T-helper 2 cell treated with Interferon-gamma antibody and Interleukin-4, amounts not matched to agents 5 μg/mL and 100 μg/mL, for 36 hours (primary cell): ENCODE measurements at regions not wholly inside any gene's neighbourhood (a gene's known extent, or its start where the extent isn't known, plus 50 kb on each side); places are given as distances from the start of the nearest gene placed in this dataset.

Experiments used
- DNase-seq: peaks from one replicate; pipeline ENCODE4 v3.0.0; 2021; ENCODE audit warnings: low spot score
- H3K27ac Mint-ChIP-seq: one replicate; pipeline ENCODE4 v1.8.0; 2021; ENCODE audit warnings: mild to moderate bottlenecking, mixed read lengths
- H3K27me3 Mint-ChIP-seq: one replicate; pipeline ENCODE4 v1.8.0; 2021; ENCODE audit warnings: low read depth, mixed read lengths
- H3K36me3 Mint-ChIP-seq: one replicate; pipeline ENCODE4 v1.8.0; 2021; ENCODE audit warnings: low read depth, mixed read lengths
- H3K4me1 Mint-ChIP-seq: one replicate; pipeline ENCODE4 v1.8.0; 2021; ENCODE audit warnings: low read depth, mixed read lengths
- H3K4me3 Mint-ChIP-seq: one replicate; pipeline ENCODE4 v1.8.0; 2022; ENCODE audit warnings: mild to moderate bottlenecking, moderate library complexity, mixed read lengths
- H3K9me3 Mint-ChIP-seq: one replicate; pipeline ENCODE4 v1.8.0; 2021; ENCODE audit warnings: mixed read lengths

DNA sequence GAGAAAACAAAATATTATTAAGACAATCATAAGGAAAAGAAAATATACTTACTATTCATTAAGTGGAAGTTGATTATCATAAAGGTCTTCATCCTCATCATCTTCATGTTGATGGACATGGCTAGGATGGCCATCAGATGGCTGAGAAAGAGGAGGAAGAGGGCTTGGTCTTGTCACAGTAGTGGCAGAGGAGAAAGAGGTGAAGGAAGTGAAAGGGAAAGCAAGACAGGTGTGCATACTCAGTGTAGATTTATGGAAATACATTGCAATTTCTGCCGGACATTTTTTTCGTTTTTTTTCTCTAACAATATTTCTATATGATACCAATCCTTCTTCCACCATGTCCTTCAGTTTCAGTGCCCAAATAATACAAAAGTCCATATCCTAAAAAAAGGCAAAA lies 1409.8 kb downstream of the PCDH7 start:
- no peaks in the 10 kb centered on the region for H3K4me1 Mint-ChIP-seq
- DNase-seq, result no peak

DNA sequence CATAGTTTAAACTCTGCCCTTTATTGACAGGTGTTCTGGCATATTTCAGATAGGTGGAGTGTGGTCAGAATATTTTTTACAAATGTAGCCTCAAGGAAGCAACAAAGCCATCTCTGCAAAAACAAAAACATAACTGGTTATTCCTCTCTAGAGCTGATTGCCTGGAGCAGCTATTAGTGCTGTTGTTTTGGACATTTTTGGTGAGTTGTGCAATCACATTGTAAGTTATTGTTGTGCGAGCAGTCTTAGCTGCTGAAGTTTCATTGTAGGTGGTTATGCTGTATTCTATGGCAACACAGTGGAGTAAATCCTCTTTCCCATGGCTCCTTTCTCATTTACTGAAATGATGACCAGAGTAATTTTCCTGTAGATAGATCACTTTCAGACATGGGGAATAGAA lies 1413.0 kb downstream of the PCDH7 start:
- no peaks in the 10 kb centered on the region for H3K4me1 Mint-ChIP-seq

More for the DNA sequence above, 1409.8 kb downstream of the PCDH7 start:
- H3K9me3 Mint-ChIP-seq, result peaks cover 41% of the 10 kb centered on the region
- H3K27ac Mint-ChIP-seq, result no peak overlapping the region
- no peak overlapping the region for H3K4me3 Mint-ChIP-seq
- H3K27me3 Mint-ChIP-seq, result no peaks in the 10 kb centered on the region
- no peaks in the 10 kb centered on the region for H3K36me3 Mint-ChIP-seq

DNA sequence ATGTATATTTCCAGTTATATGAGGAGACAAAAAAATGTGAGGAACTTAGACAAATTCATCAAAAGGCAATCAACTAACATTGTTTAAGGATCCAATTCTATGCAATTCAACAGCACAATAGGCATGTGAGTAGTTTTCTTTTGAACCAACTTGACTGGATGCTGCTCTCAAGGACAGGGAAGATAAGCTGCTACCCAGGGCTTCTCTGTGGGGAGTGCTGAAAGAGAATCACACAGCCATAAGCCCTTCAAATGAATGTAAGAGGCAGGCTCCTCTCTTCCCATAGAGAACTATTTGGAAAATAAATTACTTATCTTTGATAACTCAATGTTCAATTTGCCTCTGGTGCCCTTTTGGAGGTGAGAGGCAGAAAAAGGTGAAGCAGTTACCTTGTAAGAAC lies 1413.6 kb downstream of the PCDH7 start:
- H3K4me1 Mint-ChIP-seq, result no peaks in the 10 kb centered on the region
- no peak for DNase-seq
- no peak overlapping the region for H3K27ac Mint-ChIP-seq
- peaks cover 35% of the 10 kb centered on the region for H3K9me3 Mint-ChIP-seq
- H3K4me3 Mint-ChIP-seq, result no peak overlapping the region
- H3K27me3 Mint-ChIP-seq, result no peaks in the 10 kb centered on the region
- H3K36me3 Mint-ChIP-seq, result no peaks in the 10 kb centered on the region

More for the DNA sequence above, 1413.0 kb downstream of the PCDH7 start:
- DNase-seq, result no peak
- H3K4me3 Mint-ChIP-seq, result no peak overlapping the region
- H3K27ac Mint-ChIP-seq, result no peak overlapping the region
- H3K36me3 Mint-ChIP-seq, result no peaks in the 10 kb centered on the region
- no peaks in the 10 kb centered on the region for H3K27me3 Mint-ChIP-seq
- H3K9me3 Mint-ChIP-seq, result peaks cover 38% of the 10 kb centered on the region

DNA sequence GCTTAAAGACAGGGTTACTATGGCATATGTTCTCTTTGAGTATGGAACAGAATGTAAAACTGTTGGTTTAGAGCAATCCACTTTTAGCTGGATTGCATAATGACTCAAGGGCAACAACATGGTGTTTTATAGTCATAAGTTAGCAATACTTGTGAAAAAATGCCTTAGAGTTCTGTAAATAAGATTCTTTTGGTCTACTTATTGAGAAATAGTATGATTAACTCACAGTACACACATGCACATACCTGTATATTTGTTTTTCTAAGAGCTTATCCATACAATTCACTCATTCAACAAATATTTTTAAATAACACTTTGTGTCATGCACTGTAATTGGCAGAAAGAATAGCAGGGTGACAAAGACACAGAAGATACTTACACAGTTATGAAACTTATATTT lies 1415.5 kb downstream of the PCDH7 start:
- H3K4me3 Mint-ChIP-seq, result no peak overlapping the region
- H3K27ac Mint-ChIP-seq, result no peak overlapping the region
- no peaks in the 10 kb centered on the region for H3K27me3 Mint-ChIP-seq
- no peaks in the 10 kb centered on the region for H3K36me3 Mint-ChIP-seq
- no peak for DNase-seq
- no peaks in the 10 kb centered on the region for H3K4me1 Mint-ChIP-seq
- peaks cover 26% of the 10 kb centered on the region for H3K9me3 Mint-ChIP-seq

DNA sequence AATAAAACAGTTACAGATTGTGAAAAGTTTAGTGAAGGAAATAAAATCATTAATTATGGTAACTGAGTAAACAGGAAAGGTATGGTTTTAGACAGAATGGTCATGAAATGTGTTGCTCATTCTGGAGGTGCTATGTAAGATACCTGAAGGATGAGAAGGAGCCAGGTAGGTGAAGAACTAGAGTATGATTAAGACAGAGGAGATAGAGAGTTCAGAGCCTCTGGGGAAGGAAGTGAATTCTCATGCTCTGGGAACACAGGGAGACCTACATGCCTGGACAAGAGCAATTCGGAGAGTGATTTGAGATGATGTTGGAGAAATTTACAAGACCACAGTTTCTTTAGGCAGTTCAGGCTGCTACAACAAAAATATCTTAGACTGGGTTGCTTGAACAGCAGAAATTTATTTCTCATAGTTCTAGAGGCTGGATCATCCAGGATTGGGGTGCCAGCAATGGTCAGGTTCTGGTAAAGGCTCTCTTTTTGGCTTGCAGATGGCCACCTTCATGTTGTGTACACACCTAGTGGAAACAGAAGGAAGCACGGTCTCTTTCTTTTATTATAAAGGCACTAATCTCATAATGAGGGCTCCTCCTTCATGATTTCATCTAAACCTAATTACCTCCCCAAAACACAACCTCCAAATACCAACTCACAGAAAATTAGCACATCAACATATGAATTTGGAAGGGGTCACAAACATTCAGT lies 1416.1 kb downstream of the PCDH7 start:
- no peak for DNase-seq
- Mint-ChIP-seq H3K4me3 (no peak overlapping the region), H3K36me3 (no peaks in the 10 kb centered on the region), H3K27me3 (no peaks in the 10 kb centered on the region), H3K9me3 (peaks cover 30% of the 10 kb centered on the region), H3K4me1 (no peaks in the 10 kb centered on the region), H3K27ac (no peak overlapping the region)

DNA sequence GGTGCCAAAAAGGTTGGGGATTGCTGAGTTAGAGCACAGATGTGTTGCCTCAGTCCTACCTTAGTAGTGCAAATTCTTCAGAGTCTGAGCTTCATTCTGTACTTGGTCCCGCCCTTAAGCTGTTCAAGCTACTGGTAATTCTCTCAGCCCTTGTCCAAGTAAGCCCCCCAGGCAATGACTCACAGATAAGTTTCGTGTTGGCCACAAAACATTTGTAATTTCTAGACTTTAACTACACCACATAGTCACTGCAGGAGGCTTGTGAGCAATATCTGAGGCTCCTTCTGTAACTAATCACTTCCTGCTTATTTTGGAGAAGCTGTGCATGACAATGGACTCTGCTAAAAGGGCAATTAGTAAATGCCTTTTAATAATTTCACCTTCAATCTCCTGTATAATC lies 1420.5 kb downstream of the PCDH7 start:
- Mint-ChIP-seq H3K4me1 (no peaks in the 10 kb centered on the region), H3K9me3 (peaks cover 39% of the 10 kb centered on the region), H3K36me3 (no peaks in the 10 kb centered on the region), H3K27me3 (no peaks in the 10 kb centered on the region), H3K4me3 (no peak overlapping the region), H3K27ac (no peak overlapping the region)
- no peak for DNase-seq

DNA sequence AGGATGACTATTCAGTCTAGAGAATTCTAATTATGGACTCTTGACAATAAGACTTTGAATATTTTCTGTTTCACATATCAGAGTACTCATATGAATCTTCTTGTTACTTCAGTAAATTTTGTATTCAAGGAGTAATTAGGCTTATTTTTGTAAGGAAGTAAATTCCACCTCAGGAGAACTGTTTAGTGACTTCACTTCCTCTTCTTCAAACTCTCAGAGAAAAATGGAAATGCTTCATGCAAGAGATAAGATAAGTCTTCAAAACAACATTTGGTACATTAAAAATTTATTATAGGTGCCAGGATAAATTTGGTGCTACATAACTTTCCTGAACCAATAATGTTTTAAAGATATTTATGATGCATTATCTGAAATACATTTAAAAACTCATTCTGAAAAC lies 1421.9 kb downstream of the PCDH7 start:
- no peaks in the 10 kb centered on the region for H3K27me3 Mint-ChIP-seq
- no peak overlapping the region for H3K27ac Mint-ChIP-seq
- peaks cover 29% of the 10 kb centered on the region for H3K9me3 Mint-ChIP-seq
- no peak for DNase-seq
- no peaks in the 10 kb centered on the region for H3K36me3 Mint-ChIP-seq
- no peaks in the 10 kb centered on the region for H3K4me1 Mint-ChIP-seq
- H3K4me3 Mint-ChIP-seq, result no peak overlapping the region

DNA sequence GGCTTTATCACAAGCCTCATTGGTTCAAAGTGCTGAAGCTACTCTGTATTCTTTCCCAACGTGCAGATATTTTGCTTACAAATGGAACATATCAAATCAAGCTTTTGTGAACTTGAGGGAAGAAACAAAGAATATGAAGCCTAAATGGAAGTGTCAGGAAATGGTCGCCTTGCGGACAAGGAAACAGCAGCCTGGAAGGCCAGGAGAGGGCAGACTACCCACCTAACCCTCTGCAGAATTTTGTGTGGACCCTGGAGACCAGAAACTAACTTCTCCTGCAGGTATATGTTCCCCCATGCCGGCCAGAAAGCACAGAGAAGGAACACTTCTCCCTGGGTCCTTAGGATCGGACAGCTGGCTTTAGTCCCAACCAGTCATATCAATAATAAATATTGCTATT lies 1425.8 kb downstream of the PCDH7 start:
- Mint-ChIP-seq H3K27me3 (no peaks in the 10 kb centered on the region), H3K4me3 (no peak overlapping the region), H3K4me1 (no peaks in the 10 kb centered on the region), H3K36me3 (no peaks in the 10 kb centered on the region), H3K9me3 (peaks cover 33% of the 10 kb centered on the region), H3K27ac (no peak overlapping the region)
- DNase-seq, result no peak

DNA sequence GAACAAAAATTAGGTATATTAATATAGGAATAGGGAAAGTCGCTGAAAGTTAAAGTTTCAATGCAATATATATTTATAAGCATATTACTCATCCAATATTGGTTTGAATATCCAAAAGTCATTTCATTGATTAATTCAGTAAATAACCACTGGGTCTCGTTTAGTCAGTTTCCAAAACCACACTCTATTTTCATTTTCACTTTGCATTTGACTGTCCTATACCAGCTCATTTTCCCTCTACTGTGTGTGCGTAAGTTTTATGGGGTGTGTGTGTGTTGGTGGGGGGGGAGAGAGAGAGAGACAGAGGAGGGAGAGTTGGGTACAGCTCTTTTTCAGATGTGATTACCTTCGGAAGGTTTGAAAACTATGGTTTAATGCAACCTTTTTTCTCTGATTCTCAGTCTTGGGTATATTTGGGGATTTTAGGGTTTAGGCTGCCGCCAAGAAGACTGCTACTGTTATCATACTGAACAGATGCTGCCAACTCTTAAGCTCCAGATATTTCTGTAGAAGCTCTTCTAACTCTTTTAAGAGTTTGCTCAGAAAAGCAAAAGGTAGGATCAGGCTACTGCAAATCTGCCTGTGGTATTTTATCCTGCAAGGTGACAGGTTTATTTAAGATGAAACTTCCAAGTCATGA lies 1427.4 kb downstream of the PCDH7 start:
- Mint-ChIP-seq H3K27me3 (no peaks in the 10 kb centered on the region), H3K4me1 (no peaks in the 10 kb centered on the region), H3K9me3 (peaks cover 31% of the 10 kb centered on the region), H3K27ac (no peak overlapping the region), H3K36me3 (no peaks in the 10 kb centered on the region), H3K4me3 (no peak overlapping the region)
- DNase-seq, result no peak

DNA sequence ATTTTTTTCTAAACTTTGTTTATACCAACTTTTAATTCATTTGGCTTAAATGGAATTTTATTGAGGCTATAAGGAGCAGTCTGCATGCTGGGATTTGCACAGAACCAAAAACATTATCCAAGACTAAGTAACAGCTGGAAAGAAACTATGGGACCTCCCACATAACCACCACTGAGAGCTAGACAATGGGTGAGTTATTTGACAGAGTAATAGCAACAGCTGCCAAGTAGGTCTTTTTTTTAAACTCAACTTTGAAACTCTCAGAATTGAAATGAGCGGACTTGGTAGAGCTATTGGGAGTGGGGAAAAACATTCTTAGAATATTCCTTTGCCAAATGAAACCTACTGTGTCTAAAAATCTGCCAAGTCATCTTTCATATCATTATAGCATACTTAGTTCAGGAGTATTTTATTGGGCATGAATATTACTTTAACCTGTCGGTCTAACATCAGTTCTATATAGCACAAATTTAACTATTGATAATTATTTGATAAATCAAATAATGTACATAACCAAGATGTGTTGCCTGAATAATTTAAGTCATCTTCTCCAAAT lies 1428.0 kb downstream of the PCDH7 start:
- Mint-ChIP-seq H3K9me3 (peaks cover 30% of the 10 kb centered on the region), H3K4me1 (no peaks in the 10 kb centered on the region), H3K4me3 (no peak overlapping the region), H3K27me3 (no peaks in the 10 kb centered on the region), H3K36me3 (no peaks in the 10 kb centered on the region), H3K27ac (no peak overlapping the region)
- no peak for DNase-seq

DNA sequence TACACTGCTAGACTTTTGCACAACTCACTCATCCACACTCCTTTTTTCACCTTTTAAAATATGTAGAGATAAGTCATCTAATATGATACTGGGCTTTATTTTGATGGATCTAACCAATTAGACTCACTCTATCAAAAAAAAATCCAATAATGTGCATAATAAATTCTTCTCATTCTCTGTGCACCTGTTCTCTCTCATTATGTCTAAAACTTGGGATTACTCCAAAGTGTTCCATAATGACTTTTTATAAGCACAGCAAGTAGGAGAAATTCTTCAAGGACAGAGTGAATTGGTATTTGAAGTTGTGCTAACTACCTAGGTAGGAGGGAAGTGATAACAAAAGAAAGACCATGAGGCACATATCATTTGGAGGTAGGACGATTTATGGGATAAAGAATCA lies 1438.8 kb downstream of the PCDH7 start:
- DNase-seq, result no peak
- Mint-ChIP-seq H3K27ac (no peak overlapping the region), H3K4me3 (no peak overlapping the region), H3K36me3 (no peaks in the 10 kb centered on the region), H3K9me3 (peaks cover 29% of the 10 kb centered on the region), H3K27me3 (no peaks in the 10 kb centered on the region), H3K4me1 (no peaks in the 10 kb centered on the region)

DNA sequence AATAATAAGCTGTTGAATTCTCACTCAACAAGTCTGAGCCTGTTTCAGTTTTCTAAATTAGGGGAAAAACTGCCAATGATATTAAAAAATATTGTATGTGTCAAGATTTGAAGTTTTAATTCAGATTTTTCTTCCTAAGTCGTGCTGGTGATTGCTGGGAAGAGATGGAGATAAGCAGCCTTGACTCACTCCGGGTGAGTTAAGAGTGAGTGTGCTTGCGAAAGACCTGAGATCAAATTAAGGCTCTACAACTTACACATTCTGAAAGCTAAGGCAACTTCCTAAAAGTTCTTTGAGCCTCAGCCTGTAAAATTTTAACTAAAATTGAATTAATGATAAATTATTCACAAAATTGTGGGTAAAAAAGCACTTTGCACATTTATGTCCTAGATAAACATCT lies 1441.2 kb downstream of the PCDH7 start:
- Mint-ChIP-seq H3K9me3 (peaks cover 23% of the 10 kb centered on the region), H3K4me1 (no peaks in the 10 kb centered on the region), H3K4me3 (no peak overlapping the region), H3K27me3 (no peaks in the 10 kb centered on the region), H3K27ac (no peak overlapping the region), H3K36me3 (no peaks in the 10 kb centered on the region)
- DNase-seq, result no peak

DNA sequence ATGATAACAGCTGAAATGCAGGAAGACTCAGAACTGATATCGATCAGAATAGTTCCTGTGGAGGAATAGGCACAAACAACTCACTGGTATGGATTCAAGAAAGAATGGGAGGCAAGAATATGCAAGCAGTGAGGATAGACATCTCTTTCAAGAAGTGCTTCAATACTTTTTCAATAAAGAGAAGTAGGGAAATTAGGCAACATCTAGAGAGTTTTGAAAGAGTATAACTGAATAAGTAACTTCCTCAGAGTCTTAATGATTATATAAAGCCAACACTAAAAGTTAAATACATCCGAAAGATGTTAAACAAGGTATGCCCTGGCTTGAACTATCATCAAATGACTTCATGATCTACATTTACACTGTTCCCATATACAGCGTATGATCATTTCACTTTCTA lies 1443.0 kb downstream of the PCDH7 start:
- Mint-ChIP-seq H3K4me1 (no peaks in the 10 kb centered on the region), H3K4me3 (no peak overlapping the region), H3K36me3 (no peaks in the 10 kb centered on the region), H3K9me3 (peaks cover 25% of the 10 kb centered on the region), H3K27me3 (no peaks in the 10 kb centered on the region), H3K27ac (no peak overlapping the region)
- DNase-seq, result no peak

DNA sequence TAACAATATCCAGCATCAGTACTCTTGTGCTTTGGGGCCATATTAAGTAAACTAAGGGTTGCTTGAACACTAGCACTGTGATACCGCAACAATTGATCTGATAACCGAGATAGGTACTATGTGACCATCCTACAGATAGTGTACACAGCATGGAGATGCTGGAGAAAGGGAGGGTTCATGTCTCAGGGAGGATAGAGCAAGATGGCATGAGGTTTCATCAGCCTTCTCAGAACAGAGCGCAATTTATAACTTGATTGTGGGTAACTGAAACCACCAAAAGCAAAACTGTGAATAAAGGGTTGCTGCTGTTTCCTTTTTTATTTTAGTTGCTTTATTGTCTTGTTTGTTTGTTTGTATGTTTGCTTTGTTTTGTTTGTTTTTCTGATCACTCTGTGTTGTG lies 1449.7 kb downstream of the PCDH7 start:
- H3K9me3 Mint-ChIP-seq, result peaks cover 43% of the 10 kb centered on the region

More for the DNA sequence above, 1449.7 kb downstream of the PCDH7 start:
- no peak overlapping the region for H3K27ac Mint-ChIP-seq
- no peaks in the 10 kb centered on the region for H3K4me1 Mint-ChIP-seq
- no peaks in the 10 kb centered on the region for H3K36me3 Mint-ChIP-seq
- H3K4me3 Mint-ChIP-seq, result no peak overlapping the region
- H3K27me3 Mint-ChIP-seq, result no peaks in the 10 kb centered on the region
- DNase-seq, result no peak
